Ovary (tissue), 3 donors: ENCODE measurements at regions not wholly inside any gene's neighbourhood (a gene's known extent, or its start where the extent isn't known, plus 50 kb on each side); places are given as distances from the start of the nearest gene placed in this dataset.

Experiments used
- CTCF ChIP-seq, 3 donors: fragments of 450-650 bp in 2 of 3; fragments of 200-600 bp in 1 of 3; IDR thresholded peaks; one replicate each; pipeline versions ENCODE4 v1.5.1 to v1.8.0; 2016 to 2022; ENCODE audit warnings: antibody characterized with exemption in 3 of 3, mild to moderate bottlenecking in 1 of 3
- EP300 ChIP-seq: sonication (generic); formaldehyde crosslinking; IDR thresholded peaks from one replicate; pipeline ENCODE4 v1.6.1; 2017; ENCODE audit warnings: antibody characterized with exemption
- POLR2A ChIP-seq: fragments of 450-650 bp; IDR thresholded peaks from one replicate; pipeline ENCODE4 v1.6.1; 2017; ENCODE audit warnings: antibody characterized with exemption, mild to moderate bottlenecking, moderate library complexity
- donor health status: DM: no; HTN: no; CAD: no.

GRCh38 chr2:7931808-7932207 lies 750.0 kb upstream of the ID2 start:
- TF ChIP-seq POLR2A: no peak
- no peak for TF ChIP-seq CTCF (IDR thresholded peaks at IDR 0.05)
- TF ChIP-seq EP300: no peak
